ENCODE measurements at regions not wholly inside any gene's neighbourhood (a gene's known extent, or its start where the extent isn't known, plus 50 kb on each side); places are given as distances from the start of the nearest gene placed in this dataset.

GRCh38 chr4:174111422-174111821, 172.0 kb downstream of the FBXO8 start:
- TF ChIP-seq USF2 (IDR thresholded peaks at IDR 0.05; ENCODE audit: low read length) (no peak), BRCA1 (IDR thresholded peaks at IDR 0.05; ENCODE audit: low read depth, low read length) (no peak), CHD2 (IDR thresholded peaks at IDR 0.05; ENCODE audit: low read length) (no peak), POU5F1 (IDR thresholded peaks at IDR 0.05; ENCODE audit: low read depth, low read length) (no peak), HDAC6 (IDR thresholded peaks at IDR 0.05; ENCODE audit: low read depth, low read length) (no peak), CEBPB (IDR thresholded peaks at IDR 0.05; ENCODE audit: low read depth, low read length) (no peak), HDAC2 (IDR thresholded peaks at IDR 0.05; ENCODE audit: borderline replicate concordance in 1 of 2, low read depth in 2 of 2, low read length in 2 of 2) (no peak), SAP30 (IDR thresholded peaks at IDR 0.05; ENCODE audit: insufficient read depth, insufficient replicate concordance, low read length) (no peak), TBP (IDR thresholded peaks at IDR 0.05; ENCODE audit: low read depth, low read length) (no peak)
- Histone ChIP-seq H4K20me1 (replicated peaks in 1 of 2; ENCODE audit: control insufficient read depth in 1 of 2, insufficient read depth in 2 of 2, low read length in 2 of 2) (no peaks in the 10 kb centered on the region), H3K4me3 (ENCODE audit: extremely low read depth in 1 of 4, insufficient read depth in 2 of 4, low read depth in 3 of 4, low read length in 4 of 4) (no peak overlapping the region), H2BK20ac (ENCODE audit: low read length) (no peak overlapping the region), H2AFZ (ENCODE audit: low read length) (no peak overlapping the region), H3K14ac (ENCODE audit: insufficient read length) (no peak overlapping the region), H3K9ac (replicated peaks in 1 of 4; ENCODE audit: extremely low read depth in 1 of 4, low read depth in 3 of 4, low read length in 3 of 4) (no peak overlapping the region), H3K23me2 (ENCODE audit: low read depth, low read length) (no peaks in the 10 kb centered on the region), H2BK5ac (ENCODE audit: low read depth, low read length) (no peak overlapping the region), H3K4me1 (replicated peaks in 1 of 4; ENCODE audit: control insufficient read depth in 3 of 4, insufficient read depth in 4 of 4, low read length in 3 of 4) (peaks cover 0 to 4% (median 0%) of the 10 kb centered on the region in 4 experiments; a peak in 1 of 7 replicates), H3K9me3 (ENCODE audit: insufficient read depth in 2 of 2, low read depth in 1 of 2, low read length in 1 of 2) (no peaks in the 10 kb centered on the region), H3K27ac (ENCODE audit: low read depth, low read length) (no peak overlapping the region), H3K4ac (replicated peaks; ENCODE audit: insufficient read length, low read depth, low read length) (no peak overlapping the region), H2BK12ac (ENCODE audit: low read depth, low read length) (no peak overlapping the region), H4K5ac (ENCODE audit: insufficient read length, low read depth, low read length) (no peak overlapping the region), H2BK120ac (replicated peaks; ENCODE audit: low read depth, low read length) (no peak overlapping the region), H3K4me2 (ENCODE audit: insufficient read depth in 1 of 2, low read depth in 2 of 2, low read length in 2 of 2) (no peak overlapping the region), H2BK15ac (ENCODE audit: low read length) (no peak overlapping the region), H3K56ac (replicated peaks; ENCODE audit: insufficient read length, low read depth, low read length) (no peak overlapping the region), H3K27me3 (replicated peaks in 1 of 4; ENCODE audit: control insufficient read depth in 3 of 4, extremely low read depth in 1 of 4, insufficient read depth in 3 of 4, low read length in 3 of 4) (no peaks in the 10 kb centered on the region), H3K23ac (ENCODE audit: insufficient read length) (no peak overlapping the region), H3K18ac (ENCODE audit: extremely low read depth, low read length) (no peak overlapping the region), H3K79me1 (ENCODE audit: low read depth, low read length) (no peaks in the 10 kb centered on the region), H3K79me2 (ENCODE audit: control insufficient read depth in 1 of 2, insufficient read depth in 2 of 2, low read length in 2 of 2) (no peaks in the 10 kb centered on the region), H3K36me3 (ENCODE audit: control insufficient read depth in 2 of 4, insufficient read depth in 4 of 4, low read length in 3 of 4) (no peaks in the 10 kb centered on the region; a peak in 1 of 8 replicates), H2AK5ac (ENCODE audit: low read depth, low read length) (no peak overlapping the region), H4K91ac (replicated peaks; ENCODE audit: insufficient read length, low read length) (no peak overlapping the region), H4K8ac (ENCODE audit: extremely low read depth, insufficient read depth, low read length) (no peak overlapping the region)
- FAIRE-seq (no peak), DNase-seq (ENCODE audit: low read depth in 1 of 2, low spot score in 2 of 2) (no peak)
- ChIA-PET CTCF (ENCODE audit: partially characterized antibody) (interaction anchor here (1.0 to 3.2 kb wide), 2 partner anchors 9 to 14 kb away, joined by 3 to 24 read pairs; no protein-coding TSS in a partner anchor), POLR2A (ENCODE audit: partially characterized antibody) (no interaction called here)
- WGBS, 2 experiments (ENCODE audit: extremely low coverage in 1 of 2, insufficient coverage in 1 of 2, insufficient read length in 1 of 2, insufficient replicate concordance in 2 of 2, low coverage in 1 of 2, low lambda C conversion rate in 2 of 2, missing lambda C conversion rate in 1 of 2) = 93% methylated on average over 2 of the region's 2 CpGs; no CpG with 5 or more reads in 1 of the 2 experiments
